ENCODE measurements at regions not wholly inside any gene's neighbourhood (a gene's known extent, or its start where the extent isn't known, plus 50 kb on each side); places are given as distances from the start of the nearest gene placed in this dataset.
A peak's percentile ranks its signal among the peaks of the same experiment; 100 is the strongest.

GRCh38 chr10:128471151-128471550 lies 344.9 kb upstream of the MKI67 start:
- DNase-seq = no peak

GRCh38 chr10:128472196-128472595 lies 346.0 kb upstream of the MKI67 start:
- DNase-seq = no peak

- DNase-seq = no peak
Measured at GRCh38 chr10:128473396-128473795, 347.2 kb upstream of the MKI67 start.

GRCh38 chr10:128473911-128474310 lies 347.7 kb upstream of the MKI67 start:
- DNase-seq = no peak

GRCh38 chr10:128474571-128474970 lies 348.3 kb upstream of the MKI67 start:
- no peak for DNase-seq

GRCh38 chr10:128475686-128476367 lies 349.6 kb upstream of the MKI67 start:
- DNase-seq = no peak

GRCh38 chr10:128476368-128476725 lies 350.1 kb upstream of the MKI67 start:
- no peak for DNase-seq

- no peak for DNase-seq
Measured at GRCh38 chr10:128476845-128477244, 350.6 kb upstream of the MKI67 start.

- DNase-seq = no peak
Measured at GRCh38 chr10:128480601-128481000, 354.4 kb upstream of the MKI67 start.

- DNase-seq = peak; percentile 58
Measured at GRCh38 chr10:128481152-128481840, 355.1 kb upstream of the MKI67 start.

GRCh38 chr10:128482052-128482451 lies 355.8 kb upstream of the MKI67 start:
- DNase-seq = no peak

GRCh38 chr10:128483216-128483615 lies 357.0 kb upstream of the MKI67 start:
- DNase-seq = no peak

- no peak for DNase-seq
Measured at GRCh38 chr10:128484041-128484440, 357.8 kb upstream of the MKI67 start.

GRCh38 chr10:128485701-128486235 lies 359.5 kb upstream of the MKI67 start:
- DNase-seq = no peak

GRCh38 chr10:128487517-128487916 lies 361.3 kb upstream of the MKI67 start:
- no peak for DNase-seq

- no peak for DNase-seq
Measured at GRCh38 chr10:128489324-128490247, 363.4 kb upstream of the MKI67 start.

GRCh38 chr10:128491686-128492085 lies 365.5 kb upstream of the MKI67 start:
- DNase-seq = no peak

- no peak for DNase-seq
Measured at GRCh38 chr10:128493811-128494210, 367.6 kb upstream of the MKI67 start.

- DNase-seq = no peak
Measured at GRCh38 chr10:128494665-128495064, 368.4 kb upstream of the MKI67 start.

- DNase-seq = no peak
Measured at GRCh38 chr10:128497660-128498377, 371.6 kb upstream of the MKI67 start.

- no peak for DNase-seq
Measured at GRCh38 chr10:128498378-128498730, 372.1 kb upstream of the MKI67 start.

- no peak for DNase-seq
Measured at GRCh38 chr10:128498746-128499145, 372.5 kb upstream of the MKI67 start.

GRCh38 chr10:128499486-128499885 lies 373.3 kb upstream of the MKI67 start:
- no peak for DNase-seq

All from NCI-H187 treated with DMSO at 0.1 percent for 48 hours (cell line).